D721Med (cell line): ENCODE measurements at regions not wholly inside any gene's neighbourhood (a gene's known extent, or its start where the extent isn't known, plus 50 kb on each side); places are given as distances from the start of the nearest gene placed in this dataset.

Experiments used
- DNase-seq: peaks from one replicate; pipeline ENCODE4 v3.0.0; 2011; ENCODE audit warnings: low spot score; ENCODE audit not compliant: insufficient read length
- FAIRE-seq: peaks from 2 replicates; lab custom pipeline; 2011; peaks lifted over from hg19 to GRCh38; lab: Jason Lieb, UNC
- TF ChIP-seq, protein P1 (sequence below): IDR thresholded peaks from 2 replicates; pipeline ENCODE4 v1.5.1; 2012; ENCODE audit warnings: mild to moderate bottlenecking, control low read depth; ENCODE audit not compliant: insufficient read depth; ENCODE audit errors: missing control alignments

DNA sequence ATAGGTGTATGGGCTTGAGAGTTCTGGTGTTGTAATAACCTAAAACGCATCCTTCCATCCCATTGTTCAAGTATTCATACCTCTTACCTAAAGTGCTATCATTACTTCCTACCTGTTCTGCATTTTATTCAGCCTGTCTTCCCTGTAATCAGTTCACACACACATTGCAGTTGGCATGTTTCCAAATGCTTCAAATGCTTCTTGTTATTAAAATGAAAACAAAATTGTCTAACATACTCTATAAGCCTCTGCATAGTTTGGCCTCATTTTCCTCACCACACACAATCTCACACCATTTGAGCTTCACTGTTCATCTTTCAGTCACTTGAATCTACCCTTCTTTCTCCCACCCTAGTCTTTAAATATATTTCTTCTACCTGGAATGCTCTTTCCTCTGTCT lies 1178.2 kb upstream of the NRXN1 start:
- FAIRE-seq, result no peak
- no peak for DNase-seq
- TF ChIP-seq, protein P1, sequence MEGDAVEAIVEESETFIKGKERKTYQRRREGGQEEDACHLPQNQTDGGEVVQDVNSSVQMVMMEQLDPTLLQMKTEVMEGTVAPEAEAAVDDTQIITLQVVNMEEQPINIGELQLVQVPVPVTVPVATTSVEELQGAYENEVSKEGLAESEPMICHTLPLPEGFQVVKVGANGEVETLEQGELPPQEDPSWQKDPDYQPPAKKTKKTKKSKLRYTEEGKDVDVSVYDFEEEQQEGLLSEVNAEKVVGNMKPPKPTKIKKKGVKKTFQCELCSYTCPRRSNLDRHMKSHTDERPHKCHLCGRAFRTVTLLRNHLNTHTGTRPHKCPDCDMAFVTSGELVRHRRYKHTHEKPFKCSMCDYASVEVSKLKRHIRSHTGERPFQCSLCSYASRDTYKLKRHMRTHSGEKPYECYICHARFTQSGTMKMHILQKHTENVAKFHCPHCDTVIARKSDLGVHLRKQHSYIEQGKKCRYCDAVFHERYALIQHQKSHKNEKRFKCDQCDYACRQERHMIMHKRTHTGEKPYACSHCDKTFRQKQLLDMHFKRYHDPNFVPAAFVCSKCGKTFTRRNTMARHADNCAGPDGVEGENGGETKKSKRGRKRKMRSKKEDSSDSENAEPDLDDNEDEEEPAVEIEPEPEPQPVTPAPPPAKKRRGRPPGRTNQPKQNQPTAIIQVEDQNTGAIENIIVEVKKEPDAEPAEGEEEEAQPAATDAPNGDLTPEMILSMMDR, result no peak

DNA sequence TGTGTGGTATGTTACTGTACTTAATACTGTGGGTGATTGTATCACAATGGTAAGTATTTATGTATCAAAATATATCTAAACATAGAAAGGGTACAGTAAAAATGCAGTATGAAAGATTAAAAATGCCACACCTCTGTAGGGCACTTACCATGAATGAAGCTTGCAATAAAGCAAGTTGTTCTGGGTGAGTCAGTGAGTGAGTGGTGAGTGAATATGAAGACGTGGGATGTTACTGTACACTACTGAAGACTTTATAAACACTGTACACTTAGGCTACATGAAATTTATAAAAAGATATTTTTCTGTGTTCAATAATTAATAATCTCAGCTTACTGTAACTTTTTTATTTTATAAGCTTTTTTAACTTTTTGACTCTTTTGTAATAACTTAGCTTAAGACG lies 1162.4 kb upstream of the NRXN1 start:
- no peak for DNase-seq
- no peak for FAIRE-seq
- TF ChIP-seq, protein P1, result no peak

DNA sequence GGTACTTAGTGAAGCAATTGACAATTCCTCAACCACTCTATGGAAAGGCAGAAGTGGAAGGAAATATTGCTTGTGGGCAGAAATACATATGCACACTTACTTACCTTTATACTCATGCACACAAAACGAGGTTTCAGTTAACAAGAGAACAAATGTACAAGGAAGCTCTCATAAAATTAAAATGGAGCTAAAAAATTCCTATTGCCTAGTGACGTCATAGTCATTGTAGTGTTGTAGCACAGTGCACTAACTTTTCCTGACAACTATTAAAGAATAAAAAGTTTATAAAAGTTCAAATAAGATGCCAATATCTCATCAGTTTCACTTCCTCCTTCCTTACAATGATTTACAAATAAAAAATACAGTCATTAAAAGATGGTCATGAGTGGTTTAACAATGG lies 1161.9 kb upstream of the NRXN1 start:
- no peak for DNase-seq
- TF ChIP-seq, protein P1, result no peak
- no peak for FAIRE-seq

DNA sequence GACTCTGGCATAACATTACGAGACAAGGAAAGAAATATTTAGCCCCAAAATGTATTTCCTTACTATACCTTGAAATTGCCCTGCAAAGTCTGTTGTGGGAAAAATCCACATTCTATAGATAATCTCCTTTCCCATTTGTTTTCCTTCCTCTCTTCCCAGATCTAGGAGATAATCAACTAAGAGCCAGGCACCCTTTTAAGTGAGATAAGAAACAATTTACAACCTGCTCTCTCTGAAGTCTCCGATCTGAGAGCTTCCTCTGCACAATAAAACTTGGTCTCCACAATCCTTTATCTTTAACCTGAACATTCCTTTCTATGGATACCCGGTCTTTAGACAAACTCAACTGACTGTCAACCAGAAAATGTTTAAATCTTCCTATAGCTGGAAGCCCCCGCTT lies 1160.7 kb upstream of the NRXN1 start:
- FAIRE-seq (no peak), DNase-seq (no peak)
- TF ChIP-seq, protein P1, result no peak

DNA sequence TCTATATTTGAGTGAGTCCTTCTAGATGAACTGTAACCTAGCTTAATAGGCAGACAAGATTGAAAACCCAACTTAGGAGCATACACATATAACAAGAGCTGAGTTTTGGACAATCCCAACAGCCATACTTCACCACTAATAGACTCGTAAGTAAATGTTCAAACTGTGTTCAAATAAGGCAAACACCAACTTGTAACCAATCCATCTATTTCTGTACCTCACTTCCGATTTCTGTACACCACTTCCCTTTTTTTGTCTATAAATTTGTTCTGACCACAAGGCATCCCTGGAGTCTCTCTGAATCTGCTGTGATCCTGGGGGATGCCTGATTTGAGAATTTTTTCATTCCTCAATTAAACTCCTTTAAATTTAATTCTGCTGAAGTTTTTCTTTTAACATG lies 1149.1 kb upstream of the NRXN1 start:
- FAIRE-seq (no peak), DNase-seq (no peak)
- TF ChIP-seq, protein P1, result no peak

DNA sequence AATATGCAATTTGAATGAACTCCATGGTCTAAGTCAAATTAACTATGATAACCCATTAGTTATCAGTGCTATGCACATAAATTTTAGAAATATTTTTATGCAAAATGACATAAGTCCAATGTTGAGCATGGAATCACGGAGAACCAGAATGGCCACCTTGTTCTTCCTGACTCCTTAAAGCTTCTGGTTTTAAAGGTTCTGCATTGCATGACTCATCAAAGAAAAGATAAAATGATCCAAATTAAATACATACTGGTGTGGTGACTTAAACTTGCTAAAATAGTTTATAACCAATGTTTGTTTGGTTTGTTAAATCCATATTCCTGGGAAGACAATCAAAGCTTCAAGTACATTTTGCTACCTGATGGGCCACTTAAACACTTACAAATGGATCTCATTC lies 1146.9 kb upstream of the NRXN1 start:
- TF ChIP-seq, protein P1, result no peak
- no peak for DNase-seq
- FAIRE-seq, result no peak

DNA sequence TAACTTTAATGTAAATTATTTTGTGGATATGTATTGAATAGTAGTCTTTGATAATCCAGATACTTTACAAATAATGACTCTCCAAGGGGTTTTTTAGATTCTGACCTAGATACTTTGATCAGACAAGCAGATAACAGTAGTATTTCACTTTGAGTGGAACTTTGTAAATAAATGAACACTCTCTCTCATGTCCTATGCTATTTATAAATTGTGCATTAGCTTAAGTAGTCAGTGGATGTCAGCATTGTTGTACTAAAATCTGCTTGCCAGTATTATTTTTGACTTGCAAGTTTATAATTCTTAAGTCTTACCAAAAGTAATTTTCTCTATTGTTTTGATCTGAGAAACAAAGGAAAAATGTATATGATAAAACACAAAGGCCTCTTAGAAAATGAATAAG lies 1113.1 kb upstream of the NRXN1 start:
- TF ChIP-seq, protein P1, result no peak
- FAIRE-seq (no peak), DNase-seq (no peak)
